Peyer's patch (tissue), 4 donors: ENCODE measurements at regions not wholly inside any gene's neighbourhood (a gene's known extent, or its start where the extent isn't known, plus 50 kb on each side); places are given as distances from the start of the nearest gene placed in this dataset.

ENCODE experiments used
- POLR2A ChIP-seq, 2 donors: fragments of 450-650 bp; IDR thresholded peaks; one replicate each; pipeline ENCODE4 v1.5.1; 2017; ENCODE audit warnings: antibody characterized with exemption in 2 of 2, mild to moderate bottlenecking in 2 of 2, moderate library complexity in 2 of 2
- TF ChIP-seq, protein P1 (sequence below), 6 experiments: fragments of 450-650 bp in 4 of 6; fragments of 200-600 bp in 2 of 6; sonication (generic) in 1 of 6; IDR thresholded peaks; one replicate each; pipeline ENCODE4 v1.5.1; 2017 to 2019; ENCODE audit warnings: antibody characterized with exemption in 6 of 6, mild to moderate bottlenecking in 3 of 6, moderate library complexity in 1 of 6

DNA sequence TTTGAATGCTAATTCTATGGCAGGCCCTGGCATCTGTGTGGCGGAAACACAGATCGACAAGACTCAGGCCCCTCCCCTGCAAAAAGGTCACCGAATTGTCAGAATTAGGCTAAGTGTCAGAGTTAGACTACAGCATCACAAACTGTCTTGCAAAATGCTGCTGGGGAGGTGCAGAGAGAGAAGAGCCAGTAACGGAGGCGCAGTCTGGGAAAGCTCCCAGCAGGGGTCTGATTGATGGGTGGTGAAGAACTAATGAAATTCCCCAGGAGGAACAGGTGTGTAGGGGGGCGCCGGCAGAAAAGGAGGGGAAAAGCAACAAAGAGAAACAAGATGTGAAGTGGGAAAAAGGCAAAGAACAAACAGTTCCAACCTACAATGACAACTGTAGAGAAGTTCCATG, 72.7 kb upstream of the TAMM41 start:
- TF ChIP-seq, protein P1, sequence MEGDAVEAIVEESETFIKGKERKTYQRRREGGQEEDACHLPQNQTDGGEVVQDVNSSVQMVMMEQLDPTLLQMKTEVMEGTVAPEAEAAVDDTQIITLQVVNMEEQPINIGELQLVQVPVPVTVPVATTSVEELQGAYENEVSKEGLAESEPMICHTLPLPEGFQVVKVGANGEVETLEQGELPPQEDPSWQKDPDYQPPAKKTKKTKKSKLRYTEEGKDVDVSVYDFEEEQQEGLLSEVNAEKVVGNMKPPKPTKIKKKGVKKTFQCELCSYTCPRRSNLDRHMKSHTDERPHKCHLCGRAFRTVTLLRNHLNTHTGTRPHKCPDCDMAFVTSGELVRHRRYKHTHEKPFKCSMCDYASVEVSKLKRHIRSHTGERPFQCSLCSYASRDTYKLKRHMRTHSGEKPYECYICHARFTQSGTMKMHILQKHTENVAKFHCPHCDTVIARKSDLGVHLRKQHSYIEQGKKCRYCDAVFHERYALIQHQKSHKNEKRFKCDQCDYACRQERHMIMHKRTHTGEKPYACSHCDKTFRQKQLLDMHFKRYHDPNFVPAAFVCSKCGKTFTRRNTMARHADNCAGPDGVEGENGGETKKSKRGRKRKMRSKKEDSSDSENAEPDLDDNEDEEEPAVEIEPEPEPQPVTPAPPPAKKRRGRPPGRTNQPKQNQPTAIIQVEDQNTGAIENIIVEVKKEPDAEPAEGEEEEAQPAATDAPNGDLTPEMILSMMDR (IDR thresholded peaks at IDR 0.05): no peak
- no peak for TF ChIP-seq POLR2A (IDR thresholded peaks at IDR 0.05)
